PC-3 (cell line): ENCODE measurements at regions not wholly inside any gene's neighbourhood (a gene's known extent, or its start where the extent isn't known, plus 50 kb on each side); places are given as distances from the start of the nearest gene placed in this dataset.

Experiments used
- ATAC-seq: fragments of 200-7000 bp; cut with Tn5 transposase; 2 replicates; pipeline ENCODE4 v1.9.1; 2020; ENCODE audit warnings: mild to moderate bottlenecking, moderate library complexity
- BruUV-seq: library from RNA; stranded (reverse); fragments of 400-500 nt; replicated peaks from 2 replicates; lab custom pipeline; 2021; lab: Mats Ljungman, UMichigan
- CTCF ChIA-PET: fragments of 300-600 bp; sonication (Branson Sonifier 250); formaldehyde crosslinking; loops from one replicate; lab custom pipeline; 2022; ENCODE audit warnings: antibody characterized with exemption; lab: Charles Lee
- POLR2A ChIA-PET: fragments of 300-600 bp; sonication (Branson Sonifier 250); formaldehyde crosslinking; loops from one replicate; lab custom pipeline; 2022; ENCODE audit warnings: antibody characterized with exemption; ENCODE audit not compliant: unreplicated experiment; lab: Charles Lee
- DNase-seq: peaks from one replicate; pipeline ENCODE4 v3.0.0-alpha.2; 2015
- H2AFZ ChIP-seq: fragments of 300-600 bp; sonication (generic); 2 replicates; pipeline ENCODE4 v1.6.0; 2016; ENCODE audit warnings: antibody characterized with exemption, low read length
- H3F3A ChIP-seq: fragments of 300-600 bp; sonication (generic); one replicate; pipeline ENCODE4 v1.6.0; 2017; ENCODE audit warnings: antibody characterized with exemption, low read length, control low read depth, mild to moderate bottlenecking; ENCODE audit not compliant: unreplicated experiment
- H3K27ac ChIP-seq: fragments of 300-600 bp; sonication (generic); 2 replicates; pipeline ENCODE4 v1.5.1; 2016; ENCODE audit warnings: mild to moderate bottlenecking, low read length
- H3K27me3 ChIP-seq: fragments of 300-600 bp; sonication (generic); 2 replicates; pipeline ENCODE4 v1.6.1; 2016; ENCODE audit warnings: low read length, mixed read lengths
- H3K36me3 ChIP-seq: fragments of 300-600 bp; sonication (generic); 2 replicates; pipeline ENCODE4 v1.6.1; 2016; ENCODE audit warnings: low read depth, mixed run types, low read length, mixed read lengths
- H3K4me1 ChIP-seq: fragments of 300-600 bp; sonication (generic); 2 replicates; pipeline ENCODE4 v1.5.1; 2016; ENCODE audit warnings: low read length; ENCODE audit not compliant: insufficient read depth
- H3K4me2 ChIP-seq: fragments of 300-600 bp; sonication (generic); 2 replicates; pipeline ENCODE4 v1.6.0; 2016; ENCODE audit warnings: low read length
- H3K4me3 ChIP-seq: fragments of 300-600 bp; sonication (generic); 2 replicates; pipeline ENCODE4 v1.5.1; 2016; ENCODE audit warnings: mild to moderate bottlenecking, low read length, mixed read lengths
- H3K79me2 ChIP-seq: fragments of 300-600 bp; sonication (generic); 2 replicates; pipeline ENCODE4 v1.6.1; 2017; ENCODE audit warnings: low read length, mixed read lengths
- H3K9ac ChIP-seq: fragments of 300-600 bp; sonication (generic); 2 replicates; pipeline ENCODE4 v1.6.0; 2016; ENCODE audit warnings: mild to moderate bottlenecking, low read length
- H3K9me2 ChIP-seq: fragments of 300-600 bp; sonication (generic); replicated peaks from 2 replicates; pipeline ENCODE4 v1.6.1; 2016; ENCODE audit warnings: mixed run types, low read length, mixed read lengths
- H3K9me3 ChIP-seq: fragments of 300-600 bp; sonication (generic); 2 replicates; pipeline ENCODE4 v1.6.1; 2016; ENCODE audit warnings: low read length, mixed read lengths
- H4K20me1 ChIP-seq: fragments of 300-600 bp; sonication (generic); 2 replicates; pipeline ENCODE4 v1.6.1; 2016; ENCODE audit warnings: low read length, mixed read lengths
- CTCF ChIP-seq: fragments of 300-600 bp; sonication (generic); conservative IDR thresholded peaks from 2 replicates; pipeline ENCODE4 v1.5.1; 2017; ENCODE audit warnings: antibody characterized with exemption, low read depth, mild to moderate bottlenecking, low read length
- EZH2 ChIP-seq: fragments of 300-600 bp; sonication (generic); IDR thresholded peaks from one replicate; pipeline ENCODE4 v1.6.1; 2017; ENCODE audit warnings: antibody characterized with exemption, mild to moderate bottlenecking, low read length; ENCODE audit not compliant: unreplicated experiment
- EZH2phosphoT487 ChIP-seq: fragments of 300-600 bp; sonication (generic); IDR thresholded peaks from 2 replicates; pipeline ENCODE4 v1.6.1; 2018; ENCODE audit warnings: mild to moderate bottlenecking, antibody characterized with exemption, low read length, borderline replicate concordance
- intact Hi-C: fragments of 100-400 bp; cut with micrococcal nuclease; formaldehyde crosslinking; loops from 2 replicates; pipeline ENCODE4 v1.9.0; 2023

- no TSS peak for BruUV-seq
- intact Hi-C loops: no loop called here
- ATAC-seq: no peak
- Histone ChIP-seq H4K20me1 (no peaks in the 10 kb centered on the region), H3K27ac (no peak overlapping the region), H3K27me3 (no peaks in the 10 kb centered on the region), H2AFZ (no peak overlapping the region), H3K36me3 (no peaks in the 10 kb centered on the region), H3K9me3 (no peaks in the 10 kb centered on the region), H3K9ac (no peak overlapping the region), H3K4me1 (no peaks in the 10 kb centered on the region), H3K9me2 (no peaks in the 10 kb centered on the region), H3K4me2 (no peak overlapping the region), H3K79me2 (no peaks in the 10 kb centered on the region), H3F3A (no peaks in the 10 kb centered on the region), H3K4me3 (no peak overlapping the region)
- CTCF ChIA-PET: no interaction called here
- no peak for TF ChIP-seq EZH2phosphoT487
- no peak for TF ChIP-seq EZH2
- TF ChIP-seq CTCF: no peak
- no peak for DNase-seq
- POLR2A ChIA-PET: no interaction called here
These were observed 946.3 kb downstream of the DTWD2 start for GRCh38 chr5:118042076-118042475.

- Histone ChIP-seq H3K9me3 (no peaks in the 10 kb centered on the region), H3K27ac (no peak overlapping the region), H3K4me3 (no peak overlapping the region), H2AFZ (no peak overlapping the region), H3K27me3 (no peaks in the 10 kb centered on the region), H3F3A (no peaks in the 10 kb centered on the region), H3K36me3 (no peaks in the 10 kb centered on the region), H3K9me2 (no peaks in the 10 kb centered on the region), H4K20me1 (no peaks in the 10 kb centered on the region), H3K4me1 (no peaks in the 10 kb centered on the region), H3K4me2 (no peak overlapping the region), H3K79me2 (no peaks in the 10 kb centered on the region), H3K9ac (no peak overlapping the region)
- no TSS peak for BruUV-seq
- intact Hi-C loops: no loop called here
- CTCF ChIA-PET: no interaction called here
- TF ChIP-seq EZH2phosphoT487: no peak
- TF ChIP-seq CTCF: no peak
- no peak for TF ChIP-seq EZH2
- DNase-seq (no peak), ATAC-seq (no peak)
- POLR2A ChIA-PET: no interaction called here
These were observed 947.9 kb downstream of the DTWD2 start for GRCh38 chr5:118040496-118040895.

- ChIA-PET POLR2A (no interaction called here), CTCF (no interaction called here)
- H4K20me1 ChIP-seq: no peaks in the 10 kb centered on the region
- H3K4me3 ChIP-seq: no peak overlapping the region
- ATAC-seq (no peak), DNase-seq (no peak)
- no peaks in the 10 kb centered on the region for H3K36me3 ChIP-seq
- no peaks in the 10 kb centered on the region for H3K27me3 ChIP-seq
- H3K4me1 ChIP-seq: no peaks in the 10 kb centered on the region
- no peaks in the 10 kb centered on the region for H3K9me3 ChIP-seq
- H2AFZ ChIP-seq: no peak overlapping the region
- H3K9ac ChIP-seq: no peak overlapping the region
- no peaks in the 10 kb centered on the region for H3K79me2 ChIP-seq
- no peaks in the 10 kb centered on the region for H3F3A ChIP-seq
- TF ChIP-seq CTCF (no peak), EZH2 (no peak), EZH2phosphoT487 (no peak)
- H3K4me2 ChIP-seq: no peak overlapping the region
- H3K9me2 ChIP-seq: no peaks in the 10 kb centered on the region
- H3K27ac ChIP-seq: no peak overlapping the region
- no TSS peak for BruUV-seq
- intact Hi-C loops: no loop called here
These were observed 954.5 kb downstream of the DTWD2 start for GRCh38 chr5:118033686-118034338.
